IMR-90 (cell line): ENCODE measurements at regions not wholly inside any gene's neighbourhood (a gene's known extent, or its start where the extent isn't known, plus 50 kb on each side); places are given as distances from the start of the nearest gene placed in this dataset.

Experiments used
- ATAC-seq: fragments of 200-7000 bp; cut with Tn5 transposase; 2 replicates; pipeline ENCODE4 v1.9.1; 2020; ENCODE audit warnings: low read depth, mild to moderate bottlenecking, moderate library complexity
- BruUV-seq: library from RNA; stranded (reverse); fragments of 400-500 nt; replicated peaks from 2 replicates; lab custom pipeline; 2021; lab: Mats Ljungman, UMichigan
- CTCF ChIA-PET: fragments of 300-600 bp; formaldehyde crosslinking; extraction: SDS; loops from one replicate; lab custom pipeline; 2021; ENCODE audit warnings: antibody characterized with exemption; lab: Yijun Ruan, JAX
- POLR2A ChIA-PET: fragments of 300-600 bp; sonication (Branson Sonifier 250); formaldehyde crosslinking; loops from one replicate; lab custom pipeline; 2022; ENCODE audit warnings: antibody characterized with exemption; ENCODE audit not compliant: unreplicated experiment; lab: Charles Lee
- DNase-seq: peaks from one replicate; pipeline ENCODE4 v3.0.0; 2013
- H2AFZ ChIP-seq: replicated peaks from 2 replicates; pipeline ENCODE3; 2013; ENCODE audit warnings: low read length, mild to moderate bottlenecking; ENCODE audit not compliant: poor library complexity
- H2AK5ac ChIP-seq: 2 replicates; pipeline ENCODE4 v1.6.1; 2013; ENCODE audit warnings: low read depth, low read length, inconsistent platforms
- H2AK9ac ChIP-seq: replicated peaks from 2 replicates; pipeline ENCODE3; 2013; ENCODE audit warnings: mild to moderate bottlenecking, low read depth, low read length, moderate library complexity; ENCODE audit not compliant: poor library complexity
- H2BK120ac ChIP-seq: 2 replicates; pipeline ENCODE4 v1.6.1; 2013; ENCODE audit warnings: low read depth, low read length, inconsistent platforms
- H2BK15ac ChIP-seq: 3 replicates; pipeline ENCODE4 v1.6.1; 2013; ENCODE audit warnings: low read depth, low read length, inconsistent platforms
- H2BK20ac ChIP-seq: 2 replicates; pipeline ENCODE4 v1.6.1; 2013; ENCODE audit warnings: low read depth, mild to moderate bottlenecking, inconsistent platforms, low read length, moderate library complexity
- H2BK5ac ChIP-seq: 2 replicates; pipeline ENCODE4 v1.6.1; 2013; ENCODE audit warnings: mild to moderate bottlenecking, low read depth, low read length, inconsistent platforms; ENCODE audit not compliant: poor library complexity, severe bottlenecking
- H3K14ac ChIP-seq: replicated peaks from 2 replicates; pipeline ENCODE4 v1.6.1; 2013; ENCODE audit warnings: low read depth, low read length, inconsistent platforms
- H3K18ac ChIP-seq: 2 replicates; pipeline ENCODE4 v1.6.1; 2013; ENCODE audit warnings: low read depth, low read length, control low read depth
- H3K23ac ChIP-seq: 2 replicates; pipeline ENCODE4 v1.6.1; 2013; ENCODE audit warnings: low read depth, low read length, inconsistent platforms
- H3K27ac ChIP-seq: 2 replicates; pipeline ENCODE4 v1.5.1; 2013; ENCODE audit warnings: mild to moderate bottlenecking, control low read depth, low read length; ENCODE audit not compliant: insufficient read depth
- H3K27me3 ChIP-seq: 2 replicates; pipeline ENCODE4 v1.6.1; 2013; ENCODE audit warnings: low read length; ENCODE audit not compliant: control insufficient read depth, insufficient read depth
- H3K36me3 ChIP-seq: 2 replicates; pipeline ENCODE4 v1.6.1; 2013; ENCODE audit warnings: low read length, mixed read lengths; ENCODE audit not compliant: control insufficient read depth, insufficient read depth
- H3K4ac ChIP-seq: 2 replicates; pipeline ENCODE4 v1.6.1; 2013; ENCODE audit warnings: low read depth, low read length, inconsistent platforms
- H3K4me1 ChIP-seq: 2 replicates; pipeline ENCODE4 v1.6.1; 2013; ENCODE audit warnings: low read length, mixed read lengths; ENCODE audit not compliant: control insufficient read depth, insufficient read depth
- H3K4me2 ChIP-seq: 2 replicates; pipeline ENCODE4 v1.6.1; 2013; ENCODE audit warnings: low read depth, mild to moderate bottlenecking, control low read depth, low read length, moderate library complexity
- H3K4me3 ChIP-seq: 2 replicates; pipeline ENCODE4 v1.5.1; 2013; ENCODE audit warnings: low read depth, mild to moderate bottlenecking, control low read depth, low read length, moderate library complexity; ENCODE audit not compliant: insufficient read depth
- H3K56ac ChIP-seq: 2 replicates; pipeline ENCODE4 v1.6.1; 2013; ENCODE audit warnings: low read length, inconsistent platforms; ENCODE audit not compliant: insufficient read depth; ENCODE audit errors: extremely low read depth
- H3K79me1 ChIP-seq, 2 experiments: 2 replicates each; pipeline ENCODE4 v1.6.1; 2013; ENCODE audit warnings: low read length in 2 of 2, inconsistent platforms in 1 of 2, low read depth in 1 of 2
- H3K9ac ChIP-seq: 2 replicates; pipeline ENCODE4 v1.6.1; 2013; ENCODE audit warnings: low read depth, low read length, control low read depth
- H3K9me1 ChIP-seq: 2 replicates; pipeline ENCODE4 v1.6.1; 2013; ENCODE audit warnings: low read length, inconsistent platforms; ENCODE audit not compliant: insufficient read depth
- H3K9me3 ChIP-seq: 2 replicates; pipeline ENCODE4 v1.6.1; 2013; ENCODE audit warnings: low read length; ENCODE audit not compliant: control insufficient read depth, insufficient read depth
- H4K20me1 ChIP-seq: 2 replicates; pipeline ENCODE4 v1.6.1; 2013; ENCODE audit warnings: low read length, inconsistent platforms; ENCODE audit not compliant: insufficient read depth
- H4K5ac ChIP-seq: 2 replicates; pipeline ENCODE4 v1.6.1; 2013; ENCODE audit warnings: mild to moderate bottlenecking, low read depth, low read length, control low read depth
- H4K8ac ChIP-seq, 2 experiments: 2 replicates each; pipeline ENCODE4 v1.6.1; 2013; ENCODE audit warnings: low read depth in 2 of 2, low read length in 2 of 2, control low read depth in 1 of 2, inconsistent platforms in 1 of 2
- H4K91ac ChIP-seq: 2 replicates; pipeline ENCODE4 v1.6.1; 2013; ENCODE audit warnings: low read depth, low read length, inconsistent platforms; ENCODE audit not compliant: insufficient read depth
- BHLHE40 ChIP-seq: fragments of 150-350 bp; IDR thresholded peaks from 2 replicates; pipeline ENCODE4 v1.6.1; 2016; ENCODE audit warnings: mild to moderate bottlenecking, low read depth, low read length
- CEBPB ChIP-seq: IDR thresholded peaks from 2 replicates; pipeline ENCODE4 v1.6.1; 2012; ENCODE audit warnings: low read depth, low read length, improper control_type of control experiment
- CHD1 ChIP-seq: IDR thresholded peaks from 2 replicates; pipeline ENCODE4 v1.6.1; 2012; ENCODE audit warnings: low read depth, low read length, improper control_type of control experiment
- ELK1 ChIP-seq: fragments of 150-350 bp; IDR thresholded peaks from 2 replicates; pipeline ENCODE4 v1.6.1; 2016; ENCODE audit warnings: low read depth, mild to moderate bottlenecking, low read length, moderate library complexity, borderline replicate concordance
- FOS ChIP-seq: fragments of 150-350 bp; IDR thresholded peaks from 2 replicates; pipeline ENCODE4 v1.6.1; 2016; ENCODE audit warnings: low read depth, low read length
- MAFK ChIP-seq: IDR thresholded peaks from 2 replicates; pipeline ENCODE4 v1.6.1; 2012; ENCODE audit warnings: low read depth, low read length, improper control_type of control experiment
- MAZ ChIP-seq: IDR thresholded peaks from 2 replicates; pipeline ENCODE4 v1.6.1; 2012; ENCODE audit warnings: low read depth, mild to moderate bottlenecking, low read length, improper control_type of control experiment, moderate library complexity, borderline replicate concordance
- MXI1 ChIP-seq: IDR thresholded peaks from 2 replicates; pipeline ENCODE4 v1.6.1; 2012; ENCODE audit warnings: low read depth, mild to moderate bottlenecking, low read length, moderate library complexity, borderline replicate concordance
- NFE2L2 ChIP-seq: fragments of 150-350 bp; IDR thresholded peaks from 2 replicates; pipeline ENCODE4 v1.6.1; 2016; ENCODE audit warnings: low read depth, mild to moderate bottlenecking, low read length
- POLR2A ChIP-seq: IDR thresholded peaks from 2 replicates; pipeline ENCODE4 v1.6.1; 2012; ENCODE audit warnings: mild to moderate bottlenecking, low read depth, low read length
- RAD21 ChIP-seq: IDR thresholded peaks from 2 replicates; pipeline ENCODE4 v1.6.1; 2012; ENCODE audit warnings: low read length, improper control_type of control experiment
- RCOR1 ChIP-seq: IDR thresholded peaks from 2 replicates; pipeline ENCODE4 v1.6.1; 2012; ENCODE audit warnings: mild to moderate bottlenecking, low read length, improper control_type of control experiment; ENCODE audit not compliant: insufficient replicate concordance
- RFX5 ChIP-seq: IDR thresholded peaks from 2 replicates; pipeline ENCODE4 v1.8.0; 2012; ENCODE audit warnings: low read depth, mild to moderate bottlenecking, low read length, moderate library complexity
- SMC3 ChIP-seq: fragments of 150-350 bp; IDR thresholded peaks from 2 replicates; pipeline ENCODE4 v1.6.1; 2016; ENCODE audit warnings: low read depth, mild to moderate bottlenecking, antibody characterized with exemption, low read length, moderate library complexity
- WGBS, 2 experiments: methylation state at CpG; one replicate each; pipeline versions ENCODE4 v1.1.5 to v1.1.7; 2013; ENCODE audit warnings: missing lambda C conversion rate in 2 of 2; ENCODE audit not compliant: insufficient read length in 1 of 2; ENCODE audit errors: extremely low coverage in 2 of 2; 5-methylcytosine and 5-hydroxymethylcytosine counted together
- dilution Hi-C: fragments of 300-500 bp; cut with HindIII; formaldehyde crosslinking; loops from one replicate; pipeline ENCODE4 v1.14.3; 2018; ENCODE audit warnings: low sequenced_read_pairs; ENCODE audit not compliant: unreplicated experiment
- in situ Hi-C: fragments of 300-500 bp; cut with MboI; formaldehyde crosslinking; loops from 3 replicates; pipeline ENCODE4 v1.14.3; 2019; ENCODE audit warnings: low sequenced_read_pairs, inconsistent platforms, mixed read lengths
- intact Hi-C: fragments of 100-400 bp; cut with micrococcal nuclease; formaldehyde crosslinking; loops from 2 replicates; pipeline ENCODE4 v1.10.0; 2022
- TF ChIP-seq, protein P1 (sequence below): conservative IDR thresholded peaks from 2 replicates; pipeline ENCODE4 v1.5.1; 2012; ENCODE audit warnings: mild to moderate bottlenecking, low read depth, low read length, improper control_type of control experiment
- TF ChIP-seq, protein P2 (sequence below): fragments of 150-350 bp; IDR thresholded peaks from 2 replicates; pipeline ENCODE4 v1.6.1; 2017; ENCODE audit warnings: mild to moderate bottlenecking, antibody characterized with exemption, low read length, low read depth

DNA sequence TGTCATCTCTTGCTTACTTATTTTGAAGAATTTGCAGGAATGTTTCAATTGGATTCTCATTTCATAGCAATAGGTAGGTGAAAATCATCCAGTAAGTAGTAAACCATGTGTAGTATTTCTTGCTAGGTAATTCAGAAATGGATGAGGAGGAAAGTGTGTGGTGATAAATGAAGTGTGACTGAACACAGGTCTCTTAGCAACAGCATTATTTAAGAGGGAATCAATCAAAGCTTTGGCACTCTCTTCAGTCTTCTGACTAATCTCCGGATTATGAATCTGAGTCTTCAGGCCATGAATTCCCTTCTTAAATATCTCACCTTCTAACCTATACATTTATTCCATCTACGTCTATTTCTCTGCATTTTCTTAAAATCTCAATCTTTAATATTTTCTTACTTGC is 55.8 kb upstream of the ARHGAP24 start:
- Histone ChIP-seq H2BK15ac (no peak overlapping the region), H2BK5ac (no peak overlapping the region), H4K91ac (no peak overlapping the region), H3K4me1 (no peaks in the 10 kb centered on the region), H3K79me1 (no peaks in the 10 kb centered on the region), H2AK9ac (no peak overlapping the region), H2BK20ac (no peak overlapping the region), H3K9me3 (no peaks in the 10 kb centered on the region), H4K20me1 (no peaks in the 10 kb centered on the region), H3K9me1 (no peaks in the 10 kb centered on the region), H2AFZ (no peak overlapping the region), H2AK5ac (no peak overlapping the region), H3K27ac (no peak overlapping the region), H4K8ac (no peak overlapping the region), H3K9ac (no peak overlapping the region), H3K27me3 (no peaks in the 10 kb centered on the region), H3K4ac (no peak overlapping the region), H3K23ac (no peak overlapping the region), H3K14ac (no peak overlapping the region), H3K36me3 (no peaks in the 10 kb centered on the region), H4K5ac (no peak overlapping the region), H2BK120ac (no peak overlapping the region), H3K56ac (no peak overlapping the region), H3K4me2 (no peak overlapping the region), H3K18ac (no peak overlapping the region), H3K4me3 (no peak overlapping the region)
- dilution Hi-C loops (no loop called here), intact Hi-C loops (no loop called here), in situ Hi-C loops (no loop called here)
- ATAC-seq (no peak), DNase-seq (no peak)
- CTCF ChIA-PET = no interaction called here
- POLR2A ChIA-PET = no interaction called here
- no TSS peak for BruUV-seq
- TF ChIP-seq ELK1 = no peak
- no peak for TF ChIP-seq RAD21
- TF ChIP-seq, protein P1, sequence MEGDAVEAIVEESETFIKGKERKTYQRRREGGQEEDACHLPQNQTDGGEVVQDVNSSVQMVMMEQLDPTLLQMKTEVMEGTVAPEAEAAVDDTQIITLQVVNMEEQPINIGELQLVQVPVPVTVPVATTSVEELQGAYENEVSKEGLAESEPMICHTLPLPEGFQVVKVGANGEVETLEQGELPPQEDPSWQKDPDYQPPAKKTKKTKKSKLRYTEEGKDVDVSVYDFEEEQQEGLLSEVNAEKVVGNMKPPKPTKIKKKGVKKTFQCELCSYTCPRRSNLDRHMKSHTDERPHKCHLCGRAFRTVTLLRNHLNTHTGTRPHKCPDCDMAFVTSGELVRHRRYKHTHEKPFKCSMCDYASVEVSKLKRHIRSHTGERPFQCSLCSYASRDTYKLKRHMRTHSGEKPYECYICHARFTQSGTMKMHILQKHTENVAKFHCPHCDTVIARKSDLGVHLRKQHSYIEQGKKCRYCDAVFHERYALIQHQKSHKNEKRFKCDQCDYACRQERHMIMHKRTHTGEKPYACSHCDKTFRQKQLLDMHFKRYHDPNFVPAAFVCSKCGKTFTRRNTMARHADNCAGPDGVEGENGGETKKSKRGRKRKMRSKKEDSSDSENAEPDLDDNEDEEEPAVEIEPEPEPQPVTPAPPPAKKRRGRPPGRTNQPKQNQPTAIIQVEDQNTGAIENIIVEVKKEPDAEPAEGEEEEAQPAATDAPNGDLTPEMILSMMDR = no peak
- TF ChIP-seq NFE2L2 = no peak
- TF ChIP-seq RCOR1 = no peak
- no peak for TF ChIP-seq BHLHE40
- no peak for TF ChIP-seq POLR2A
- no peak for TF ChIP-seq CEBPB
- no peak for TF ChIP-seq MXI1
- no peak for TF ChIP-seq FOS
- no peak for TF ChIP-seq CHD1
- TF ChIP-seq MAZ = no peak
- TF ChIP-seq MAFK = no peak
- TF ChIP-seq, protein P2, sequence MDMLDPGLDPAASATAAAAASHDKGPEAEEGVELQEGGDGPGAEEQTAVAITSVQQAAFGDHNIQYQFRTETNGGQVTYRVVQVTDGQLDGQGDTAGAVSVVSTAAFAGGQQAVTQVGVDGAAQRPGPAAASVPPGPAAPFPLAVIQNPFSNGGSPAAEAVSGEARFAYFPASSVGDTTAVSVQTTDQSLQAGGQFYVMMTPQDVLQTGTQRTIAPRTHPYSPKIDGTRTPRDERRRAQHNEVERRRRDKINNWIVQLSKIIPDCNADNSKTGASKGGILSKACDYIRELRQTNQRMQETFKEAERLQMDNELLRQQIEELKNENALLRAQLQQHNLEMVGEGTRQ = no peak
- TF ChIP-seq RFX5 = no peak
- no peak for TF ChIP-seq SMC3
- 100% methylated on average over 1 of the region's 2 CpGs; no CpG with 5 or more reads in 1 of the 2 experiments for WGBS, 2 experiments
